Kidney (tissue), 13 donors: ENCODE measurements at regions not wholly inside any gene's neighbourhood (a gene's known extent, or its start where the extent isn't known, plus 50 kb on each side); places are given as distances from the start of the nearest gene placed in this dataset.

Experiments
- DNase-seq, 5 donors: peaks; one replicate each; pipeline ENCODE4 v3.0.0-alpha.2; 2013 to 2020
- FAIRE-seq: peaks from 2 replicates; lab custom pipeline; 2012; peaks lifted over from hg19 to GRCh38; lab: Jason Lieb, UNC
- H3K27ac ChIP-seq, 2 donors: one replicate each; pipeline ENCODE4 v1.7.0; 2013; ENCODE audit warnings: low read depth in 2 of 2, low read length in 2 of 2, inconsistent platforms in 1 of 2
- H3K27me3 ChIP-seq: one replicate; pipeline ENCODE4 v1.7.1; 2013; ENCODE audit warnings: low read length, inconsistent platforms; ENCODE audit not compliant: control insufficient read depth, insufficient read depth
- H3K36me3 ChIP-seq, 3 donors: one replicate each; pipeline versions ENCODE4 v1.7.0 to v1.7.1; 2013; ENCODE audit warnings: low read length in 3 of 3, control low read depth in 1 of 3, inconsistent platforms in 1 of 3; ENCODE audit not compliant: insufficient read depth in 3 of 3, control insufficient read depth in 2 of 3
- H3K4me1 ChIP-seq, 3 donors: one replicate each; pipeline versions ENCODE4 v1.7.0 to v1.7.1; 2013; ENCODE audit warnings: low read length in 3 of 3, inconsistent platforms in 1 of 3, low read depth in 1 of 3; ENCODE audit not compliant: control insufficient read depth in 2 of 3, insufficient read depth in 2 of 3
- H3K4me3 ChIP-seq, 3 donors: one replicate each; pipeline versions ENCODE4 v1.7.0 to v1.8.1; 2013; ENCODE audit warnings: low read length in 3 of 3, control low read depth in 1 of 3, inconsistent platforms in 1 of 3
- H3K9ac ChIP-seq, 3 donors: one replicate each; pipeline versions ENCODE4 v1.7.0 to v1.7.1; 2013; ENCODE audit warnings: low read length in 3 of 3, control low read depth in 1 of 3, inconsistent platforms in 1 of 3
- H3K9me3 ChIP-seq, 3 donors: one replicate each; pipeline versions ENCODE4 v1.7.0 to v1.7.1; 2013; ENCODE audit warnings: low read length in 3 of 3, control low read depth in 1 of 3, inconsistent platforms in 1 of 3; ENCODE audit not compliant: control insufficient read depth in 2 of 3, insufficient read depth in 1 of 3
- CTCF ChIP-seq: IDR thresholded peaks from 3 replicates; pipeline ENCODE4 v1.5.1; 2012; ENCODE audit warnings: mild to moderate bottlenecking, moderate library complexity, borderline replicate concordance; ENCODE audit not compliant: insufficient read depth; ENCODE audit errors: extremely low read depth
- intact Hi-C: fragments of 100-400 bp; cut with DNase I; formaldehyde crosslinking; loops from one replicate; pipeline ENCODE4 v1.11.1; 2022
- donor health status: control.
- donor health status: control.
- donor health status: control.
- donor health status: control.
- donor health status: control.
- donor health status: DM: yes; HTN: yes; CAD: no.
- donor health status: Normal renal cell carcinoma (clear cell type).

GRCh38 chr6:90669846-90670245 is 83.0 kb upstream of the MAP3K7 start:
- Histone ChIP-seq H3K27me3 (no peaks in the 10 kb centered on the region), H3K9me3 (no peaks in the 10 kb centered on the region), H3K4me3 (no peak overlapping the region), H3K4me1 (no peaks in the 10 kb centered on the region), H3K27ac (no peak overlapping the region), H3K36me3 (no peaks in the 10 kb centered on the region), H3K9ac (no peak overlapping the region)
- FAIRE-seq (no peak), DNase-seq (no peak)
- no peak for TF ChIP-seq CTCF
- intact Hi-C loops: no loop called here

DNA sequence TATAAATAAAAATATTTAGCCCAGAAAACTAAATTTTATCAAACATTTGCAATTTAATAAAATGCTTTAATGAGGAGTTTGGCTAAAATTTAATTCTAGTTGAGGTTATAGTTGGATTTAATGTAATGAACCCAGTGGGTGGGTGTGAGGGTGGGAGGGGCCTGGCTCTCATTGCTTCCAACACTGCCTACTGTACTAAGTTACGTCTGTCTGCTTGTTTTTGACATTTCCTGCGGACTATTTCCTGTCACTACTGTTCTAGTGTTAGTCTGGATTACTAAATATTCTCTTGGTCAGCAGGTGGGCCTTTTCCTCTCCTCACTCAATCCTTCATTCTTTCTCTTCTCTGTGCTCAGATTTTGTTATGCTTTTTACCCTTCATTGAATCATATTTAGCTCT is 82.5 kb upstream of the MAP3K7 start:
- FAIRE-seq (no peak), DNase-seq (no peak)
- Histone ChIP-seq H3K27me3 (no peaks in the 10 kb centered on the region), H3K9me3 (no peaks in the 10 kb centered on the region), H3K36me3 (no peaks in the 10 kb centered on the region), H3K4me3 (no peak overlapping the region), H3K9ac (no peak overlapping the region), H3K27ac (no peak overlapping the region), H3K4me1 (no peaks in the 10 kb centered on the region)
- intact Hi-C loops: no loop called here
- TF ChIP-seq CTCF: no peak

DNA sequence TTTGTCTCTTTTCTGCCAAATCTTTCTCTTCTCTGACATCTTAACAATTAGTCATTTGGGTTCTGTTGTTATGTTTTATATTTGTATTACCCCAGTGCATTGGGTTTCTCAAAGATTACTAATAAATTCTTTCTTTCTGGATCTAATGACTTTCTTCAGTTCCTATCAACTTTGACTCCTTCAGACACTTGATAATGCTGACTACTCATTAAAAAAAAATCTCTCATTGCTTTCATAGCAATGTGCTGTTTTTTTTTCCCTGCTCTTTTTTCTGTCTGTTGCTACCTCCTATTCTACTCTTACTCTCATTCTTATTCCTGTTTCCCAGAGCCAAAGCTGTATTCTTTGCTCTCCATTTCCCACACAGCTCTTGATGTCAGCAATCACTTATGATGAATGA is 81.3 kb upstream of the MAP3K7 start:
- FAIRE-seq (no peak), DNase-seq (no peak)
- Histone ChIP-seq H3K4me1 (no peaks in the 10 kb centered on the region), H3K9ac (no peak overlapping the region), H3K36me3 (no peaks in the 10 kb centered on the region), H3K4me3 (no peak overlapping the region), H3K27ac (no peak overlapping the region), H3K9me3 (peaks cover 0 to 5% (median 0%) of the 10 kb centered on the region in 3 donors), H3K27me3 (no peaks in the 10 kb centered on the region)
- TF ChIP-seq CTCF: no peak
- intact Hi-C loops: no loop called here

DNA sequence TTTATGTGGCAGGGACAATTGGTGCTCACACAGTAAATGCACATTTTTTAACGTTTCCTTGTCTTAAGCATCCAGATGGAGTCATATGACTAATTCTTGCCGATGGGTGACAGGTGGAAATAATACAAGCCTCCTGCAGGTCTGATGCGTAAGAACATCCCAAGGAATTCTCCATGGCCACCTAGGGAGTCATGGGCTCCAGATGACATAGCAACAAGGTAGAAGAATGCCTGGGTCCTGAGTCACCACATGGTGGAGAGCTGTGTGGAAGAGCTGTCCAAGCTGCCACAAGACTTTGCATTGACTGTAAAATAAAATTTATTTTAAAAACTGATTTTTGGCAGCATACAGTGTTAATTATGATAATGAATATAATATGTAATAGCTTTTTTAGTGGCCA is 77.0 kb upstream of the MAP3K7 start:
- intact Hi-C loops: no loop called here
- FAIRE-seq (no peak), DNase-seq (no peak)
- H3K27ac ChIP-seq: no peak overlapping the region
- H3K36me3 ChIP-seq: no peaks in the 10 kb centered on the region
- no peak for TF ChIP-seq CTCF
- no peak overlapping the region for H3K9ac ChIP-seq
- H3K4me1 ChIP-seq: no peaks in the 10 kb centered on the region
- H3K27me3 ChIP-seq: no peaks in the 10 kb centered on the region
- H3K9me3 ChIP-seq: peaks cover 0 to 6% (median 0%) of the 10 kb centered on the region in 3 donors
- H3K4me3 ChIP-seq: no peak overlapping the region
